Ascending aorta (tissue), 2 donors: ENCODE measurements at regions not wholly inside any gene's neighbourhood (a gene's known extent, or its start where the extent isn't known, plus 50 kb on each side); places are given as distances from the start of the nearest gene placed in this dataset.

Experiments
- DNase-seq, 2 donors: peaks; one replicate each; pipeline ENCODE4 v3.0.0-alpha.2; 2019; ENCODE audit warnings: low spot score in 2 of 2
- H3K27ac ChIP-seq, 2 donors: fragments of 200-600 bp; sonication (generic); one replicate each; pipeline ENCODE4 v1.5.1; 2016 to 2017; ENCODE audit warnings: mild to moderate bottlenecking in 1 of 2
- H3K27me3 ChIP-seq: fragments of 200-600 bp; sonication (generic); one replicate; pipeline ENCODE4 v1.5.1; 2017
- H3K36me3 ChIP-seq, 2 donors: fragments of 200-600 bp; sonication (generic); one replicate each; pipeline ENCODE4 v1.5.1; 2016
- H3K4me1 ChIP-seq, 2 donors: fragments of 200-600 bp; sonication (generic); one replicate each; pipeline ENCODE4 v1.5.1; 2016 to 2017; ENCODE audit warnings: mild to moderate bottlenecking in 1 of 2
- H3K4me3 ChIP-seq, 2 donors: fragments of 200-600 bp; sonication (generic); one replicate each; pipeline ENCODE4 v1.5.1; 2016 to 2017; ENCODE audit warnings: mild to moderate bottlenecking in 1 of 2
- H3K9me3 ChIP-seq, 2 donors: fragments of 200-600 bp; sonication (generic); one replicate each; pipeline ENCODE4 v1.5.1; 2016
- CTCF ChIP-seq, 3 experiments: fragments of 200-600 bp in 2 of 3; fragments of 450-650 bp in 1 of 3; sonication (generic) in 2 of 3; IDR thresholded peaks; one replicate each; pipeline ENCODE4 v1.5.1; 2016 to 2019; ENCODE audit warnings: antibody characterized with exemption in 3 of 3, mild to moderate bottlenecking in 1 of 3, moderate library complexity in 1 of 3
- intact Hi-C: fragments of 100-400 bp; cut with DNase I; formaldehyde crosslinking; loops from one replicate; pipeline ENCODE4 v1.15.1; 2023

DNA sequence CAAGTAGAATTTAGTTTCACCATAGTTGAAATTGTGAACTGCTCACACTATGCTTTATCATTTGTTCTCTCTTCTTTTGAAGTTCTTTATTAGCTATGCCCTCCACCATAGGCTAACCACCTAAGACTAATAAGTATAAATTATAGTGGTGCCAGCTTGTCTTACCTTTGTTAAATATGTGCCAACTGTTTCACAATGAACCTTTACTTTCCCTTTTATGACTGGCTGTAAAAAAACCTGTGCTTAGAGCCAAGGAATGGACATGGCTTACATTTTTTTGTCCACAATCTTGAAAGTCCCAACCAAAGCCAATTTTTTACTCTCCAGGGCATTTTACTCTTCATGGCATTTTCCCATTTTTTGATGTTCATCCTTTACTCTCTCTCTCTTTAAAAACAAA is 123.5 kb upstream of the LEF1 start:
- TF ChIP-seq CTCF (IDR thresholded peaks at IDR 0.05): no peak
- intact Hi-C loops: no loop called here
- Histone ChIP-seq H3K27ac (no peak overlapping the region), H3K9me3 (no peaks in the 10 kb centered on the region), H3K36me3 (no peaks in the 10 kb centered on the region), H3K4me1 (no peaks in the 10 kb centered on the region), H3K4me3 (no peak overlapping the region), H3K27me3 (no peaks in the 10 kb centered on the region)
- no peak for DNase-seq

GRCh38 chr4:108291137-108291536 is 122.4 kb upstream of the LEF1 start:
- H3K27ac ChIP-seq: no peak overlapping the region
- H3K4me1 ChIP-seq: no peaks in the 10 kb centered on the region
- no peaks in the 10 kb centered on the region for H3K9me3 ChIP-seq
- DNase-seq: no peak
- no peak for TF ChIP-seq CTCF (IDR thresholded peaks at IDR 0.05)
- H3K27me3 ChIP-seq: no peaks in the 10 kb centered on the region
- H3K36me3 ChIP-seq: no peaks in the 10 kb centered on the region
- intact Hi-C loops: no loop called here
- no peak overlapping the region for H3K4me3 ChIP-seq

DNA sequence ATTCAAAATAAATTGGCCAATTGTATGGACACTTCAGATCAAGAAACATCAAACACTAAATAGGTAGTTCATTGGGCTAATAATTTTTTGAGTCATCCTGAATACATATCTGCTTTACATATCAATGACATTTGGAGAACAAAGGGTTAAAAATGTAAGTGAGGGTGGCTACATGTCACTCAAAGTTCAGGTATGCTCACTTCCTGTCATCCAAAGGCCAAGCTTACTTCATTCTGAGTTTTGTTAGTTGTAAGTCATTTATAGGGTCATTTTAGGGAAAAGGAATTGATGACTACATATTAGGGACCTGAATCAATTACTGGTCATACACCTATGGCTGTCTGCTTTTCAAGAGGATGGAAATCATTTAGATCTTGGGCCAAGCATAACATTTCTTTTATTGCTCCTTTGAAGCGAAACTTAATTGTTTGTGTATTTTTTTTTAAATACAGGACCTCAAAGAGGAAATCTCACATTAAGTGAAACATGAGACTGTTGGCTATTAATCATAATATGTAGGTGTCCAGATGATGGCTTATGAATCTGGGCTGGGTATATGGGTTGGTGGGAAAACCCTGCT is 119.2 kb upstream of the LEF1 start:
- no peaks in the 10 kb centered on the region for H3K36me3 ChIP-seq
- intact Hi-C loops: no loop called here
- TF ChIP-seq CTCF (IDR thresholded peaks at IDR 0.05): no peak
- no peak overlapping the region for H3K27ac ChIP-seq
- no peak overlapping the region for H3K4me3 ChIP-seq
- no peaks in the 10 kb centered on the region for H3K4me1 ChIP-seq
- DNase-seq: no peak
- H3K9me3 ChIP-seq: no peaks in the 10 kb centered on the region
- H3K27me3 ChIP-seq: no peaks in the 10 kb centered on the region

DNA sequence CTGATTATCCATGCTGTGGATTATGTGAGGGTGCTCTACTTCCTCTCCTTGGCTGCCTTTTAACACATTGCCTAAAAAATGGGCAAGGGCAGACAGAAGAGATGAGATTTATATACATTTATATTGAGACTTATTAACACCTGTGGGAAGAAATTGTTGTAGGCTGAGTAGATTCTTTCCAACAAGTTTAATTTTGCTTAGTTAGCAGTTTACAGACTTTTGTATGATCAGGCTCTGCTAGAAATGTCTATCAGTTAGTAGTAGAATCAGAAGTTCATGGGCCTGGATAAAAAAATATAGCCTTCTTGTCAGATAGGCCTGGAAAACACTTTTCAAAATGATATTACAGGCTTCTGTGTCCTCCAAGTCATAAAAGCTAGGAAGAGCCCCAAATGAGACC is 111.3 kb upstream of the LEF1 start:
- TF ChIP-seq CTCF (IDR thresholded peaks at IDR 0.05): no peak
- intact Hi-C loops: no loop called here

DNA sequence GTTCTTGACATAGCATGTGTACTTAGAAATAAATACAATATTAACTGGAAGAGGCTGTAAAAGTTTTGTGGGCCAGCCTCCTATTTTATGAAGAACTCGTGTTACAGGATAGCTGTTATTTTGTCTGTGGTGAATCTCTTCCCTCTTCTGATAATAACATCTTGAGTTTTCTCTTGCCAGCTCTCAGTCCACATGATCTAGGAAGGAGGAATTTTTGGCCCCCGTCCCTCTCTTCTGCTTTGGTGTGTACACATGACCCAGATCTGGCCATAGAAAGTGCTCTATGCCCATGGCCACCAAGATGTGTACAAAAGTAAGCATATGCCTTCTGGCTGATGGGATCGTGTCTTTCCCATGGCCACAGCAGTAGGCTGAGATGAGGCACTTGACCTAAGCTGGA is 108.0 kb upstream of the LEF1 start:
- no peak for DNase-seq
- H3K36me3 ChIP-seq: no peaks in the 10 kb centered on the region
- no peak overlapping the region for H3K4me3 ChIP-seq
- no peaks in the 10 kb centered on the region for H3K9me3 ChIP-seq
- TF ChIP-seq CTCF (IDR thresholded peaks at IDR 0.05): no peak
- no peak overlapping the region for H3K27ac ChIP-seq
- no peaks in the 10 kb centered on the region for H3K27me3 ChIP-seq
- intact Hi-C loops: no loop called here
- no peaks in the 10 kb centered on the region for H3K4me1 ChIP-seq

More for the DNA sequence above, 111.3 kb upstream of the LEF1 start:
- Histone ChIP-seq H3K27ac (no peak overlapping the region), H3K4me1 (no peaks in the 10 kb centered on the region), H3K4me3 (no peak overlapping the region), H3K9me3 (no peaks in the 10 kb centered on the region), H3K36me3 (no peaks in the 10 kb centered on the region), H3K27me3 (no peaks in the 10 kb centered on the region)
- no peak for DNase-seq

- intact Hi-C loops: no loop called here
- Histone ChIP-seq H3K4me3 (no peak overlapping the region), H3K4me1 (no peaks in the 10 kb centered on the region), H3K9me3 (no peaks in the 10 kb centered on the region), H3K27ac (no peak overlapping the region), H3K36me3 (no peaks in the 10 kb centered on the region), H3K27me3 (no peaks in the 10 kb centered on the region)
- no peak for TF ChIP-seq CTCF (IDR thresholded peaks at IDR 0.05)
- DNase-seq: no peak
Observed at GRCh38 chr4:108272986-108273385, 104.3 kb upstream of the LEF1 start.
